GM20000 (cell line): ENCODE measurements at regions not wholly inside any gene's neighbourhood (a gene's known extent, or its start where the extent isn't known, plus 50 kb on each side); places are given as distances from the start of the nearest gene placed in this dataset.
"Not testable (repeated sequence)": the region's sequence is repeated elsewhere in the genome, so short reads cannot be mapped to it uniquely, and the experiment has no call there.

Experiments
- DNase-seq: peaks from one replicate; pipeline ENCODE4 v3.0.0; 2012; ENCODE audit warnings: low spot score
- CTCF ChIP-seq: IDR thresholded peaks from 2 replicates; pipeline ENCODE4 v1.5.1; 2012; ENCODE audit warnings: mild to moderate bottlenecking, control low read depth; ENCODE audit errors: extremely low read depth, missing control alignments

- TF ChIP-seq CTCF: no peak
- DNase-seq: no peak
Measured at GRCh38 chr13:82115391-82115790, 1766.9 kb downstream of the SLITRK1 start.

- no peak for TF ChIP-seq CTCF
- no peak for DNase-seq
Measured at GRCh38 chr13:82096256-82096655, 1755.3 kb upstream of the SPRY2 start.

- no peak for DNase-seq
- TF ChIP-seq CTCF: no peak
Measured at GRCh38 chr13:82092312-82092711, 1751.4 kb upstream of the SPRY2 start.

GRCh38 chr13:82088781-82089180 lies 1747.9 kb upstream of the SPRY2 start:
- no peak for DNase-seq
- TF ChIP-seq CTCF: no peak

- TF ChIP-seq CTCF: no peak
- DNase-seq: no peak
Measured at GRCh38 chr13:82076496-82076895, 1735.6 kb upstream of the SPRY2 start.

- no peak for DNase-seq
- no peak for TF ChIP-seq CTCF
Measured at GRCh38 chr13:82070416-82070815, 1729.5 kb upstream of the SPRY2 start.

- DNase-seq: no peak
- no peak for TF ChIP-seq CTCF
Measured at GRCh38 chr13:82062772-82063171, 1721.8 kb upstream of the SPRY2 start.

GRCh38 chr13:82058364-82058763 lies 1717.4 kb upstream of the SPRY2 start:
- no peak for TF ChIP-seq CTCF

GRCh38 chr13:82045316-82045715 lies 1704.4 kb upstream of the SPRY2 start:
- DNase-seq: not testable (repeated sequence)

More at GRCh38 chr13:82058364-82058763, 1717.4 kb upstream of the SPRY2 start:
- DNase-seq: no peak
